ENCODE measurements at regions not wholly inside any gene's neighbourhood (a gene's known extent, or its start where the extent isn't known, plus 50 kb on each side); places are given as distances from the start of the nearest gene placed in this dataset.

GRCh38 chr13:95445131-95445530, 107.4 kb upstream of the CLDN10 start:
- CTCF ChIA-PET (ENCODE audit: partially characterized antibody), result interaction anchor here (1.0 to 1.2 kb wide), 3 partner anchors 9 to 34 kb away, joined by 3 to 4 read pairs (median 3); no protein-coding TSS in a partner anchor
- no peak overlapping the region for H3K4ac ChIP-seq (replicated peaks; ENCODE audit: insufficient read length, low read depth, low read length)

More at GRCh38 chr13:95445131-95445530, 107.4 kb upstream of the CLDN10 start:
- 88% methylated on average over 4 of the region's 4 CpGs; no CpG with 5 or more reads in 1 of the 2 experiments for WGBS, 2 experiments (ENCODE audit: extremely low coverage in 1 of 2, insufficient coverage in 1 of 2, insufficient read length in 1 of 2, insufficient replicate concordance in 2 of 2, low coverage in 1 of 2, low lambda C conversion rate in 2 of 2, missing lambda C conversion rate in 1 of 2)
- no peak overlapping the region for H4K8ac ChIP-seq (ENCODE audit: extremely low read depth, insufficient read depth, low read length)
- no peak overlapping the region for H2AK5ac ChIP-seq (ENCODE audit: low read depth, low read length)
- no peaks in the 10 kb centered on the region for H3K36me3 ChIP-seq (ENCODE audit: control insufficient read depth in 2 of 4, insufficient read depth in 4 of 4, low read length in 3 of 4)
- H2BK20ac ChIP-seq (ENCODE audit: low read length), result no peak overlapping the region
- no peak overlapping the region for H3K14ac ChIP-seq (ENCODE audit: insufficient read length)
- no peaks in the 10 kb centered on the region for H3K9me3 ChIP-seq (ENCODE audit: insufficient read depth in 2 of 2, low read depth in 1 of 2, low read length in 1 of 2)
- no peaks in the 10 kb centered on the region for H4K20me1 ChIP-seq (replicated peaks in 1 of 2; ENCODE audit: control insufficient read depth in 1 of 2, insufficient read depth in 2 of 2, low read length in 2 of 2)
- H3K4me2 ChIP-seq (ENCODE audit: insufficient read depth in 1 of 2, low read depth in 2 of 2, low read length in 2 of 2), result no peak overlapping the region
- peaks cover 2% of the 10 kb centered on the region for H3K23me2 ChIP-seq (ENCODE audit: low read depth, low read length)
- FAIRE-seq (no peak), DNase-seq (ENCODE audit: low read depth in 1 of 2, low spot score in 2 of 2) (no peak)
- no peaks in the 10 kb centered on the region for H3K79me2 ChIP-seq (ENCODE audit: control insufficient read depth in 1 of 2, insufficient read depth in 2 of 2, low read length in 2 of 2)
- H3K18ac ChIP-seq (ENCODE audit: extremely low read depth, low read length), result no peak overlapping the region
- H2BK12ac ChIP-seq (ENCODE audit: low read depth, low read length), result no peak overlapping the region
- H2BK15ac ChIP-seq (ENCODE audit: low read length), result no peak overlapping the region
- H3K23ac ChIP-seq (ENCODE audit: insufficient read length), result no peak overlapping the region
- no peak overlapping the region for H4K5ac ChIP-seq (ENCODE audit: insufficient read length, low read depth, low read length)
- TF ChIP-seq SAP30 (IDR thresholded peaks at IDR 0.05; ENCODE audit: insufficient read depth, insufficient replicate concordance, low read length) (no peak), GTF2F1 (IDR thresholded peaks at IDR 0.05; ENCODE audit: borderline replicate concordance, low read depth, low read length) (no peak), RNF2 (IDR thresholded peaks at IDR 0.05; ENCODE audit: borderline replicate concordance, low read depth, low read length, missing control alignments, poor library complexity, severe bottlenecking) (no peak), EGR1 (IDR thresholded peaks at IDR 0.05; ENCODE audit: borderline replicate concordance, low read depth, low read length) (no peak), SP1 (IDR thresholded peaks at IDR 0.05; ENCODE audit: low read depth, low read length) (no peak), SRF (IDR thresholded peaks at IDR 0.05; ENCODE audit: low read depth, low read length) (no peak)
- no peak overlapping the region for H3K56ac ChIP-seq (replicated peaks; ENCODE audit: insufficient read length, low read depth, low read length)
- H3K79me1 ChIP-seq (ENCODE audit: low read depth, low read length), result no peaks in the 10 kb centered on the region
- no peak overlapping the region for H4K91ac ChIP-seq (replicated peaks; ENCODE audit: insufficient read length, low read length)
- H2BK5ac ChIP-seq (ENCODE audit: low read depth, low read length), result no peak overlapping the region
- H2BK120ac ChIP-seq (replicated peaks; ENCODE audit: low read depth, low read length), result no peak overlapping the region
- H3K4me1 ChIP-seq (replicated peaks in 1 of 4; ENCODE audit: control insufficient read depth in 3 of 4, insufficient read depth in 4 of 4, low read length in 3 of 4), result peaks cover 4 to 10% (median 6%) of the 10 kb centered on the region in 4 experiments; a peak in 6 of 7 replicates
- H2AFZ ChIP-seq (ENCODE audit: low read length), result no peak overlapping the region
- no peak overlapping the region for H3K27ac ChIP-seq (ENCODE audit: low read depth, low read length)
- H3K4me3 ChIP-seq (ENCODE audit: extremely low read depth in 1 of 4, insufficient read depth in 2 of 4, low read depth in 3 of 4, low read length in 4 of 4), result no peak overlapping the region
- no peaks in the 10 kb centered on the region for H3K27me3 ChIP-seq (replicated peaks in 1 of 4; ENCODE audit: control insufficient read depth in 3 of 4, extremely low read depth in 1 of 4, insufficient read depth in 3 of 4, low read length in 3 of 4)
- POLR2A ChIA-PET (ENCODE audit: partially characterized antibody), result interaction anchor here (0.8 kb wide), 1 partner anchor 8 kb away, joined by 3 read pairs; no protein-coding TSS in a partner anchor
- no peak overlapping the region for H3K9ac ChIP-seq (replicated peaks in 1 of 4; ENCODE audit: extremely low read depth in 1 of 4, low read depth in 3 of 4, low read length in 3 of 4)

Measured in H1 (cell line).